ACHN (cell line): ENCODE measurements at regions not wholly inside any gene's neighbourhood (a gene's known extent, or its start where the extent isn't known, plus 50 kb on each side); places are given as distances from the start of the nearest gene placed in this dataset.

ENCODE experiments used
- DNase-seq: peaks from one replicate; pipeline ENCODE4 v3.0.0-alpha.2; 2015
- in situ Hi-C: cut with HindIII; loops from 2 replicates; pipeline ENCODE4 v1.10.0; 2017; ENCODE audit warnings: low sequenced_read_pairs, low pct_ligation_motif_present, low pct_unique_long_range_greater_than_20kb

GRCh38 chr2:120966510-120967254 is 231.0 kb downstream of the GLI2 start:
- in situ Hi-C loops: no loop called here
- no peak for DNase-seq

DNA sequence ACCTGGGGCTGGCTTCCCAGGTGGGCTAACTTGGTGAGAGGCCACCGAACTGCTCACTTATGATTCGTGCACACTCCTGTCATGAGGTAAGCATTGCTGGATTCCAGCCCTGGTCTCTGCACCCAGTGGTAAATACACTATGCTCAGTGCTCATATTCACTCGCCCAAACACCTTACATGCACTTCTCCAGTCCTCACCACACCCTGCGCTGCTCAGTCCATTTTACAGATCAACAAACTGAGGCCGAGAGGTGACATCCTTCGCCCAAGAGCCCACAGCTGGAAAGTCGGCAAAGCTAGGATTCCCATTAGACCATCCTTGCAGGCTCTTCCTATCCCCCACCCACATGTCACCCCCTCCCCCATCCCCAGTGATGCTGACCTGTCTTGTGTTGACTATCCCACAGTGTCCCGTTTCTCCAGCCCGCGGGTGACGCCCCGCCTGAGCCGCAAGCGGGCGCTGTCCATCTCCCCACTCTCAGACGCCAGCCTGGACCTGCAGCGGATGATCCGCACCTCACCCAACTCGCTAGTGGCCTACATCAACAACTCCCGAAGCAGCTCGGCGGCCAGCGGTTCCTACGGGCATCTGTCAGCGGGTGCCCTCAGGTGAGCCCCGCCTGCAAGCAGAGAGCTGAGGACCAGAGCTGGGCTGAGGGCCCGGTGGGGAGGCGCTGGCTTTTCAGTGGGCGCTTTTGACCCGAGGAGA is 232.8 kb downstream of the GLI2 start:
- in situ Hi-C loops: no loop called here
- DNase-seq: no peak

DNA sequence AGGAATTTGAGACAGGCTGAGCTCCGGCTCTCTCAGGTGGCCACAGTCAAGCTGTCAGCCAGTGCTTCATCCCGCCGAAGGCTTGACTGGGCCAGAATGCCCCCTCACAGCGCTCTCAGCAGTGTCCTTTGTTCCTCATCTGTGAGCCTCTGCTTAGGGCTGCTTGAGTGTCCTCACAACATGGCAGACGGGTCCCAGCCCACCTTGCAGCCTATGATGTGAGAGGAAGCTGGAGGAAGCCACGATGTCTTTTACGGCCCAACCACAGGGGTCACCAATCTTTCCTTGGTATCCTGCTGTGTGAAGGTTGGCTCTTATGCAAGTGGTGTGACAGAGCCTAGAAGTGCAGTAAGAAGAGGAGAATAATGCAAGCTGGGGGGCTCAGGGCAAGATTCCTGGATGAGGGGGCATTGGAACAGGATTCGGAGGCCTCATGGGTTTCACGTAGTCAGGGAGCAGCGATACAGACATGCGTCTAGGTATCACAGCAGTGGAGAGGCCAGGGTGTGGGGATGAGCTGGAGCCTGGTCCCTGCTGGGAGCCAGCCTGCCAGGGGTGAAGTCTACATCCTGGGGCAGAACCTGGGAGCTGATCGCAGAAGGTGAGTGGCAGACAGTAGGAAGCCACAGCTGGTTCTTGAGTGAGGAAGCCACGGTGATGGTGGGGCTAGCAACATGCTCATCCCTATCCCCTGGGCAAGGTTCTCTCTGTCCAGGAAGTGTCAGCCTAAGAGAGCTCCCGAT is 234.1 kb downstream of the GLI2 start:
- no peak for DNase-seq
- in situ Hi-C loops: no loop called here

GRCh38 chr2:120971866-120972265 is 236.2 kb downstream of the GLI2 start:
- in situ Hi-C loops: no loop called here
- no peak for DNase-seq

DNA sequence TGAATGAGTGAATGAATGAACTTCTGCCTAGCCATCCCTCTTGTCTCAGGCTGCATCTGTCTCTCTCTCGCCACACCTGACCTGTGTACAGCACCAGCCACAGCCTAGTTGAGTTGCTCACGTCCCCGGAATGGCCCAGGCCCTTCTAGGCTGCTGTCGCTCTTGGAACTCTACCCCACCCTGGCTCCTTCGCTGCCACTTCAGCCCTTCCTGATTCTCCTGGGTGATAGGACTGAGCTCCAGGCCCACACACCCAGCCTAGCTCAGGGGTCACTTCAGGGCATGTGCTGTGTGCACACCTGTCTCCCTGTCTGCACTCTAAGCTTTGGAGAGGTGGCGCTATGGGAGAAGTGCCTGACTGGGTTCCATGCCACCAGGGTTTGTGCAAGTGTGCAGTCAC is 236.6 kb downstream of the GLI2 start:
- in situ Hi-C loops: no loop called here
- no peak for DNase-seq

GRCh38 chr2:120973196-120973595 is 237.5 kb downstream of the GLI2 start:
- in situ Hi-C loops: no loop called here
- DNase-seq: no peak

DNA sequence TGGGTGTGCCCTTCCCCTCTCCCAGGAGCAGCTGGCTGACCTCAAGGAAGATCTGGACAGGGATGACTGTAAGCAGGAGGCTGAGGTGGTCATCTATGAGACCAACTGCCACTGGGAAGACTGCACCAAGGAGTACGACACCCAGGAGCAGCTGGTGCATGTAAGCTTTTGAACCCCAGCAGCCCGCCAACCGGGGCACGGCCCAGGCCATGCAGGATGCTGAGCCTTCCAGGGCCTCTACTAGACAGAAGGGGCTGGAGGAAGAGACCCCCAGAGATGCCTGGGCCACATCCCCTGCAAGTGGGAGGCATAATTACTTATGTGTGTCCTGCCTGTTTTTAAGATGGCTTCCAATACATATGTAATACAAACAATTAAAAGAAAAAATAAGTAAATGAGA is 239.3 kb downstream of the GLI2 start:
- DNase-seq: no peak
- in situ Hi-C loops: no loop called here

DNA sequence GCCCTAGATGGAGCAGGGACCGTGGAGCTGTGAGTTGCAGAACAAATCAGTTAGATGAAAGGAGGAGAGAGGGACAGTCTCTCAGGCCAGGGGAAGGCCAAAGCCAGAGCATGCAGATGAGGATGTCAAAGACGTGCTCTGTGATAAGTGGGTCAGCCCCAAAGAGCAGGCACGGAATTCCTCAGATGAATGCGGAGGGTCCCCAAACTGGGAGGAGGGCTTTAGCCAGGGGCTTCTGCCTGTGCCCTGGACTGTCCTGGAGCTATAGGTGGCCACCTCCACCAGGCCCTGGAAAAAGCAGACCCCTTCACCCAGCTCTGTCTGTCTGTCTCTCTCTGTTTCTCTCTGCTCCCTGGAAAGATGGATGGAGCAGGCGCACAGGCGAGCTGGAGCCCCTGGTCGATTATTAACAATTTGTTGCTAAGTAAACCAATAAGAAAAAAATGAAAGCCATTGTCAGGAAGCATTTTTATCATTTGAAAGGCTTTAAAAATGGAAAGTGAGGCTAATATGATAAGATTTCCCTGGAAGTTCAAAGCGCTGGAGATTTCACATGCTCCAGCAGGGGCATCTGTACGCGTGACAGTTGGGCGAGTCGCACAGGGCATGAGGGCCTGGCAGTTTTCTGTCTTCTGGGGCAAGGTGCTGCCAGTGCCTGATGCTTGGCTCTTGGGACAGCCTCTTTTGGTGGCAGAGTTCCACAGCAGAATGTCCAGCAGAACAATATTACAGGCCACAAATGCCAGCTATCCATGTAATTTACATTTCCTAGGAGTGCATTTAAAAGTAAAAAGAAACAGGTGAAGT is 241.0 kb downstream of the GLI2 start:
- in situ Hi-C loops: no loop called here
- no peak for DNase-seq

DNA sequence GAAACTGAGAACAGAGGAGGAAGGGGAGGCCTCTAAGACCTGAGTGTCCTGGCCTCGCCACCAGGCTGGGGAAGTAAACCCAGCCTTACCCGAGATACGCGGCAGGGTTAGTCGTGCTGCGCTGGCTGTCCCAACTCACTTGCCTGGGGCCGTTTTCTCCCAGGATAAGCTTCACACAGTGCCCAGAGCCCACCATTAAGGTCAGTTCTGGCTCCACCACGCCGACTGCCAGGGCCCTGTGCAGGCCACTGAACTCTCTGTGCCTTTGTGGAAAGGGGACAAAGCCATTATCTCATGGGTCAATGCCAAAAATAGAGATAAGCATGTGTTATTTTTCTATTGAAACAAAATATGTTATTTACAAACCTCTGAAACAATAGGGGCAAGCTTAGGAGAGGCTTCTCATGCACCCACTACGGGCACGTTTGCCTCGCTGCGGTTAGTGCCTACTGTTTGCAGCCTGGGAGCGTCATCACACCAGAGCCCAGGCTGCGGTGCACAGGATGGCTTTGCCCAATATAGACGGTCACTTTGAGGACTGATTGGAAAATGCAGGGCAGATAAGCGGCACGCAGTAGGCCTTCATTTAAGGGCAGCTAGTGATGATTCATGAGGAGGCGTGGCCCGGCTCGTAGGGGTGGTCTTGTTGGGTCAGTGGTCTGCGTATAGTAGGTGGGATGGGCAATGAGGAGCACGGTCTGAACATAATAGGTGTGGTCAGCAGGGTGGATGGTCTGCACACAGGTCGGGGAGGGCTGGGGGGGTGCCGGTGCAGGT is 242.1 kb downstream of the GLI2 start:
- DNase-seq: no peak
- in situ Hi-C loops: no loop called here

- no peak for DNase-seq
- in situ Hi-C loops: no loop called here
Observed at GRCh38 chr2:120978359-120979050, 242.8 kb downstream of the GLI2 start.

- in situ Hi-C loops: no loop called here
- DNase-seq: no peak
Observed at GRCh38 chr2:120979398-120979797, 243.7 kb downstream of the GLI2 start.

DNA sequence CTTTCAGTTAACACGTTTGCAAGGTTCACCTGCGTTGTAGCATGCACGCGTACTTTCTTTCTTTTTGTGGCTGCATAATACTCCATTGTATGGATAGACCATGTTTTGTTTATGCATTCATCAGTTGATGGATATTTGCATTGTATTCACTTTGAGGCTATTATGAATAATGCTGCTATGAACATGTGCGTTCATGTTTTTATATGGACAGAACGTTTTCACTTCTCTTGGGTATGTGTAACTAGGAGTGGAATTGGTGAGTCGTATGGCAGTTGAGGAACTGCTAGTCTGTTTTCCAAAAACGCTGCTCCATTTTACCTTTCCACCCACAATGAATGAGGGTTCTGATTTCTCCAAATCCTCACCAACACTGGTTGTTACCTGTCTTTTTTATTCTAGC is 244.3 kb downstream of the GLI2 start:
- in situ Hi-C loops: no loop called here

DNA sequence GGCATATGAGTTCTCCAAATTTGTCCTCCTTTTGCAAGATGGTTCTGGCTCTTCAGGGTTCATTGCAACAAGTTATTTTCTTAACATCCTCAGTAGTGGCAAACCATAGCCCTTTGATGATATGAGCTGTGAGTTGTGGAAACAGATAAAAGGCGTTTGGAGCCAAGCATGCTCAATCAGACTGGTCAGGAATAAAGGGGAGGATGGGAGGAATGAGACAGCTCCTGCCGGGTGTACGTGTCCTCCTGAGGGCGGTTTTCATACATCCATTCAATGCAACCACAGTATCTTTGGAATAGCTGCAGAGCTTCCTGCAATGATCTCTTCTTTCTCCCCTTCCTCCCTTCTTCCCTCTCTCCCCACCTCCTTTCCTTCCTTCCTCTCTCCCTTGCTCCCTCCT is 245.8 kb downstream of the GLI2 start:
- in situ Hi-C loops: no loop called here
- no peak for DNase-seq

More for the DNA sequence above, 244.3 kb downstream of the GLI2 start:
- no peak for DNase-seq

DNA sequence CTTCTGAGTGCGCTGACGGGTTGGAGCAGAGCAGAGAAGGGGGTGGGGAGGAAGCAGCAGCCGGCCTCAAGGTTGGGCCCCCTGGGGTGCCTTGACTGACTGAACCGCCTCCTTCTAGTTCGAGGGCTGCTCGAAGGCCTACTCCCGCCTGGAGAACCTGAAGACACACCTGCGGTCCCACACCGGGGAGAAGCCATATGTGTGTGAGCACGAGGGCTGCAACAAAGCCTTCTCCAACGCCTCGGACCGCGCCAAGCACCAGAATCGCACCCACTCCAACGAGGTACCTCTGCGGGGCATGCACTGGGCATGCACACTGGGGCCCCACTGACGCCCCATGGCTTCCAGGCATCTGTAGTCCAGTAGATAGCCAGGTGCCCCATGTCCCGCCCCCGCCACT is 246.9 kb downstream of the GLI2 start:
- in situ Hi-C loops: no loop called here
- no peak for DNase-seq

DNA sequence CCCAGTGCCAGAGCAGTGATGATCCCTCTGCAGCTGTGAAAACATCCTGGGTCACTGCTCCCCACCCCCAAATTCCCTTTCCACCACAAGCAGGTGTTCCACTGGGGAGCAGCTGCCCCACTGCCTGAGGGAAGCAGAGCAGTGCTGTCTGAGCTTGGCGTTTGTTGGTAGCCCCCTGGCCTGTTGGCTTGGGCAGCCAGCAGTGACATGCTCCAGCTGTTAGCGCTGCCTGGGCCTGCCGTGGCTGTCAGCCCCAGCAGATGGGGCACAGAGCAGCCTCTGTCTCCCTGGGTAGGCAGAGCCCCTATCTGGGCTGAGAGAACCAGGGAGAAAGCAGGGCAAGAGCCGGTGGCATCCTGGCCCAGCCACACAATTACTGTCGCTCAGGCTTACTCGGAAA is 247.7 kb downstream of the GLI2 start:
- in situ Hi-C loops: no loop called here
- no peak for DNase-seq

DNA sequence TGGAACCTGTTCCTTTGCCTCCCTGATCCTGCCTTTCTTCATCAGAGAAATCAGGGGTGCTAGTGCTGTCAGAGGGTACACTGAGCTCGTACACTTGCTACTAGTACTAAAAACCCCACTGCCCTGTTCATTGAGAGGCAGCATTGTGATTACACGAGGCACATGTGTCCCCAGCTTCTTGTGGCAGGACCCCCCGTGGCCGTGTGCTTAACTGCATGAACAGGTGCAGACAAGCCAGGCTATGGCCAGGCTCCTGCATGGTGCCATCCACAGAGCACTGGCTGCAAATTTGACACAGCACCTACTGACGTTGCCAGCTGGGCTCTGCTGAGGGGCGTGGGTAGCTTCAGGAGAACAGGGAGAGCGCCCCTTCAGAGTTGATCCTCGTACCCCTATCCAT is 248.4 kb downstream of the GLI2 start:
- no peak for DNase-seq
- in situ Hi-C loops: no loop called here

GRCh38 chr2:120984452-120985173 is 248.9 kb downstream of the GLI2 start:
- in situ Hi-C loops: no loop called here
- DNase-seq: no peak
